ENCODE measurements at regions not wholly inside any gene's neighbourhood (a gene's known extent, or its start where the extent isn't known, plus 50 kb on each side); places are given as distances from the start of the nearest gene placed in this dataset.

- Mint-ChIP-seq H3K36me3 (no peaks in the 10 kb centered on the region), H3K4me3 (no peak overlapping the region), H3K4me1 (no peaks in the 10 kb centered on the region), H3K27me3 (peaks cover 0 to 5% (median 0%) of the 10 kb centered on the region in 5 donors), H3K9me3 (peaks cover 0 to 5% (median 0%) of the 10 kb centered on the region in 9 donors), H3K27ac (no peak overlapping the region)
- no peak for DNase-seq
- POLR2A ChIA-PET, result no interaction called here
- no peak for ATAC-seq
These were observed 383.6 kb upstream of the SEMA6D start for GRCh38 chr15:47333734-47334133.

- H3K27me3 Mint-ChIP-seq, result peaks cover 0 to 6% (median 0%) of the 10 kb centered on the region in 5 donors
- no peak overlapping the region for H3K4me3 Mint-ChIP-seq
- ATAC-seq (no peak), DNase-seq (no peak)
- H3K27ac Mint-ChIP-seq, result no peak overlapping the region
- POLR2A ChIA-PET, result no interaction called here
- H3K36me3 Mint-ChIP-seq, result no peaks in the 10 kb centered on the region
- peaks cover 0 to 5% (median 0%) of the 10 kb centered on the region in 9 donors for H3K9me3 Mint-ChIP-seq
- H3K4me1 Mint-ChIP-seq, result no peaks in the 10 kb centered on the region
These were observed 382.3 kb upstream of the SEMA6D start for GRCh38 chr15:47334805-47335535.

GRCh38 chr15:47337106-47337505, 380.2 kb upstream of the SEMA6D start:
- ATAC-seq (no peak), DNase-seq (no peak)
- Mint-ChIP-seq H3K9me3 (peaks cover 0 to 5% (median 0%) of the 10 kb centered on the region in 9 donors), H3K27ac (no peak overlapping the region), H3K36me3 (no peaks in the 10 kb centered on the region), H3K4me1 (no peaks in the 10 kb centered on the region), H3K27me3 (peaks cover 0 to 4% (median 0%) of the 10 kb centered on the region in 5 donors), H3K4me3 (no peak overlapping the region)
- POLR2A ChIA-PET, result no interaction called here

GRCh38 chr15:47337836-47338235, 379.5 kb upstream of the SEMA6D start:
- Mint-ChIP-seq H3K9me3 (peaks cover 0 to 5% (median 0%) of the 10 kb centered on the region in 9 donors), H3K4me3 (no peak overlapping the region), H3K27ac (no peak overlapping the region), H3K27me3 (peaks cover 0 to 4% (median 0%) of the 10 kb centered on the region in 5 donors), H3K36me3 (no peaks in the 10 kb centered on the region), H3K4me1 (no peaks in the 10 kb centered on the region)
- ATAC-seq, result no peak
- POLR2A ChIA-PET, result no interaction called here
- DNase-seq, result no peak

- ATAC-seq (no peak), DNase-seq (no peak)
- H3K9me3 Mint-ChIP-seq, result peaks cover 0 to 3% (median 0%) of the 10 kb centered on the region in 9 donors
- H3K27me3 Mint-ChIP-seq, result peaks cover 0 to 4% (median 0%) of the 10 kb centered on the region in 5 donors
- no peak overlapping the region for H3K27ac Mint-ChIP-seq
- H3K4me1 Mint-ChIP-seq, result no peaks in the 10 kb centered on the region
- POLR2A ChIA-PET, result no interaction called here
- H3K36me3 Mint-ChIP-seq, result no peaks in the 10 kb centered on the region
- H3K4me3 Mint-ChIP-seq, result no peak overlapping the region
These were observed 378.5 kb upstream of the SEMA6D start for GRCh38 chr15:47338771-47339170.

- Mint-ChIP-seq H3K4me1 (no peaks in the 10 kb centered on the region), H3K27ac (no peak overlapping the region), H3K27me3 (peaks cover 0 to 4% (median 0%) of the 10 kb centered on the region in 5 donors), H3K36me3 (no peaks in the 10 kb centered on the region), H3K9me3 (peaks cover 0 to 4% (median 0%) of the 10 kb centered on the region in 9 donors), H3K4me3 (no peak overlapping the region)
- DNase-seq (no peak), ATAC-seq (no peak)
- POLR2A ChIA-PET, result interaction anchor here (0.7 kb wide), 1 partner anchor 8 kb away, joined by 3 read pairs; no protein-coding TSS in a partner anchor
These were observed 377.3 kb upstream of the SEMA6D start for GRCh38 chr15:47339800-47340570.

- DNase-seq (no peak), ATAC-seq (no peak)
- H3K4me1 Mint-ChIP-seq, result no peaks in the 10 kb centered on the region
- no peak overlapping the region for H3K4me3 Mint-ChIP-seq
- peaks cover 0 to 4% (median 0%) of the 10 kb centered on the region in 9 donors for H3K9me3 Mint-ChIP-seq
- no peaks in the 10 kb centered on the region for H3K36me3 Mint-ChIP-seq
- H3K27me3 Mint-ChIP-seq, result peaks cover 0 to 4% (median 0%) of the 10 kb centered on the region in 5 donors
- POLR2A ChIA-PET, result no interaction called here
- no peak overlapping the region for H3K27ac Mint-ChIP-seq
These were observed 376.8 kb upstream of the SEMA6D start for GRCh38 chr15:47340571-47340920.

- DNase-seq (no peak), ATAC-seq (no peak)
- peaks cover 0 to 13% (median 0%) of the 10 kb centered on the region in 9 donors for H3K9me3 Mint-ChIP-seq
- no peak overlapping the region for H3K4me3 Mint-ChIP-seq
- no peaks in the 10 kb centered on the region for H3K36me3 Mint-ChIP-seq
- POLR2A ChIA-PET, result no interaction called here
- no peak overlapping the region for H3K27ac Mint-ChIP-seq
- no peaks in the 10 kb centered on the region for H3K27me3 Mint-ChIP-seq
- H3K4me1 Mint-ChIP-seq, result no peaks in the 10 kb centered on the region
These were observed 368.1 kb upstream of the SEMA6D start for GRCh38 chr15:47349179-47349578.

GRCh38 chr15:47351501-47351900, 365.8 kb upstream of the SEMA6D start:
- Mint-ChIP-seq H3K4me1 (no peaks in the 10 kb centered on the region), H3K36me3 (no peaks in the 10 kb centered on the region), H3K4me3 (no peak overlapping the region), H3K27me3 (peaks cover 0 to 7% (median 0%) of the 10 kb centered on the region in 5 donors), H3K27ac (no peak overlapping the region), H3K9me3 (peaks cover 0 to 9% (median 0%) of the 10 kb centered on the region in 9 donors)
- DNase-seq (no peak), ATAC-seq (no peak)
- POLR2A ChIA-PET, result no interaction called here

- Mint-ChIP-seq H3K27ac (no peak overlapping the region), H3K9me3 (peaks cover 0 to 9% (median 0%) of the 10 kb centered on the region in 9 donors), H3K4me3 (no peak overlapping the region), H3K4me1 (no peaks in the 10 kb centered on the region), H3K36me3 (no peaks in the 10 kb centered on the region), H3K27me3 (peaks cover 0 to 7% (median 0%) of the 10 kb centered on the region in 5 donors)
- ATAC-seq, result no peak
- POLR2A ChIA-PET, result no interaction called here
- DNase-seq, result no peak
These were observed 365.1 kb upstream of the SEMA6D start for GRCh38 chr15:47352217-47352616.

- no peak overlapping the region for H3K4me3 Mint-ChIP-seq
- DNase-seq, result no peak
- H3K36me3 Mint-ChIP-seq, result no peaks in the 10 kb centered on the region
- POLR2A ChIA-PET, result no interaction called here
- H3K27me3 Mint-ChIP-seq, result peaks cover 0 to 7% (median 2%) of the 10 kb centered on the region in 5 donors
- H3K9me3 Mint-ChIP-seq, result peaks cover 0 to 3% (median 0%) of the 10 kb centered on the region in 9 donors
- H3K27ac Mint-ChIP-seq, result no peak overlapping the region
- H3K4me1 Mint-ChIP-seq, result no peaks in the 10 kb centered on the region
- ATAC-seq, result no peak
These were observed 361.5 kb upstream of the SEMA6D start for GRCh38 chr15:47355759-47356158.

GRCh38 chr15:47356297-47356696, 361.0 kb upstream of the SEMA6D start:
- Mint-ChIP-seq H3K36me3 (no peaks in the 10 kb centered on the region), H3K4me1 (no peaks in the 10 kb centered on the region), H3K9me3 (peaks cover 0 to 3% (median 0%) of the 10 kb centered on the region in 9 donors), H3K4me3 (no peak overlapping the region), H3K27ac (no peak overlapping the region), H3K27me3 (peaks cover 0 to 7% (median 2%) of the 10 kb centered on the region in 5 donors)
- no peak for DNase-seq
- POLR2A ChIA-PET, result no interaction called here
- no peak for ATAC-seq

GRCh38 chr15:47358876-47359275, 358.4 kb upstream of the SEMA6D start:
- Mint-ChIP-seq H3K27me3 (peaks cover 0 to 7% (median 2%) of the 10 kb centered on the region in 5 donors), H3K36me3 (no peaks in the 10 kb centered on the region), H3K9me3 (peaks cover 0 to 3% (median 0%) of the 10 kb centered on the region in 9 donors), H3K4me1 (no peaks in the 10 kb centered on the region), H3K27ac (no peak overlapping the region), H3K4me3 (no peak overlapping the region)
- POLR2A ChIA-PET, result no interaction called here
- DNase-seq, result no peak
- no peak for ATAC-seq

Measured in naive thymus-derived CD8-positive, alpha-beta T cell (primary cell).